Activated effector memory CD4-positive, alpha-beta T cell treated with anti-CD3 and anti-CD28 coated beads, Interleukin-2, amount 50 U/mL, for 16 hours (primary cell): ENCODE measurements at regions not wholly inside any gene's neighbourhood (a gene's known extent, or its start where the extent isn't known, plus 50 kb on each side); places are given as distances from the start of the nearest gene placed in this dataset.
"Not testable (repeated sequence)": the region's sequence is repeated elsewhere in the genome, so short reads cannot be mapped to it uniquely, and the experiment has no call there.

Experiments used
- DNase-seq: peaks from one replicate; pipeline ENCODE4 v3.0.0-alpha.2; 2020

GRCh38 chr9:3658964-3659363 lies 133.2 kb upstream of the RFX3 start:
- DNase-seq: no peak

GRCh38 chr9:3656224-3656623 lies 130.4 kb upstream of the RFX3 start:
- no peak for DNase-seq

- DNase-seq: no peak
Measured at GRCh38 chr9:3650994-3651622, 125.3 kb upstream of the RFX3 start.

GRCh38 chr9:3648722-3649246 lies 123.0 kb upstream of the RFX3 start:
- DNase-seq: no peak

- no peak for DNase-seq
Measured at GRCh38 chr9:3648266-3648665, 122.5 kb upstream of the RFX3 start.

GRCh38 chr9:3647652-3648051 lies 121.9 kb upstream of the RFX3 start:
- DNase-seq: no peak

- DNase-seq: no peak
Measured at GRCh38 chr9:3646226-3646625, 120.4 kb upstream of the RFX3 start.

- not testable (repeated sequence) for DNase-seq
Measured at GRCh38 chr9:3642075-3642474, 116.3 kb upstream of the RFX3 start.

- DNase-seq: no peak
Measured at GRCh38 chr9:3629495-3629894, 103.7 kb upstream of the RFX3 start.

- DNase-seq: no peak
Measured at GRCh38 chr9:3628239-3628638, 102.4 kb upstream of the RFX3 start.

- no peak for DNase-seq
Measured at GRCh38 chr9:3608011-3608410, 82.2 kb upstream of the RFX3 start.

GRCh38 chr9:3600672-3601071 lies 74.9 kb upstream of the RFX3 start:
- DNase-seq: no peak

GRCh38 chr9:3597792-3598191 lies 72.0 kb upstream of the RFX3 start:
- no peak for DNase-seq

- DNase-seq: no peak
Measured at GRCh38 chr9:3586066-3586465, 60.3 kb upstream of the RFX3 start.

GRCh38 chr9:3585606-3586005 lies 59.8 kb upstream of the RFX3 start:
- DNase-seq: no peak

- DNase-seq: no peak
Measured at GRCh38 chr9:3578786-3579185, 53.0 kb upstream of the RFX3 start.

GRCh38 chr9:3576328-3576727 lies 50.5 kb upstream of the RFX3 start:
- DNase-seq: no peak

GRCh38 chr9:3575821-3576220 lies 50.0 kb upstream of the RFX3 start:
- DNase-seq: no peak
